Testis (tissue), 2 donors: ENCODE measurements at regions not wholly inside any gene's neighbourhood (a gene's known extent, or its start where the extent isn't known, plus 50 kb on each side); places are given as distances from the start of the nearest gene placed in this dataset.
"Not testable (repeated sequence)": the region's sequence is repeated elsewhere in the genome, so short reads cannot be mapped to it uniquely, and the experiment has no call there.

Experiments used
- DNase-seq: peaks from one replicate; pipeline ENCODE4 v3.0.0-alpha.2; 2019
- H3K27ac ChIP-seq, 2 donors: fragments of 200-600 bp; sonication (generic); one replicate each; pipeline ENCODE4 v1.5.1; 2019
- H3K27me3 ChIP-seq: fragments of 200-600 bp; sonication (generic); one replicate; pipeline ENCODE4 v1.5.1; 2019
- H3K36me3 ChIP-seq: fragments of 200-600 bp; sonication (generic); one replicate; pipeline ENCODE4 v1.5.1; 2017; ENCODE audit warnings: low read depth; ENCODE audit errors: missing control alignments
- H3K4me1 ChIP-seq: fragments of 200-600 bp; sonication (generic); one replicate; pipeline ENCODE4 v1.5.1; 2019
- H3K4me3 ChIP-seq, 2 donors: fragments of 200-600 bp; sonication (generic); one replicate each; pipeline ENCODE4 v1.5.1; 2017 to 2019
- H3K9me3 ChIP-seq: fragments of 200-600 bp; sonication (generic); one replicate; pipeline ENCODE4 v1.5.1; 2017
- CTCF ChIP-seq, 3 experiments: fragments of 450-650 bp in 2 of 3; fragments of 200-600 bp in 1 of 3; sonication (generic) in 1 of 3; IDR thresholded peaks; one replicate each; pipeline ENCODE4 v1.5.1; 2016 to 2019; ENCODE audit warnings: antibody characterized with exemption in 3 of 3, mild to moderate bottlenecking in 2 of 3, moderate library complexity in 1 of 3
- POLR2A ChIP-seq: fragments of 450-650 bp; IDR thresholded peaks from one replicate; pipeline ENCODE4 v1.6.1; 2017; ENCODE audit warnings: antibody characterized with exemption, mild to moderate bottlenecking, moderate library complexity
- WGBS, 2 donors: methylation state at CpG; one replicate each; pipeline ENCODE4 v1.1.5; 2018; 5-methylcytosine and 5-hydroxymethylcytosine counted together
- intact Hi-C: fragments of 100-400 bp; cut with DNase I; formaldehyde crosslinking; loops from one replicate; pipeline ENCODE4 v1.15.1; 2023; ENCODE audit warnings: low total_unique reads

- DNase-seq: peak; percentile 66
- intact Hi-C loops: no loop called here
- 25 to 50% methylated on average over 1 of the region's 1 CpG for WGBS, 2 donors
- Histone ChIP-seq H3K27me3 (no peaks in the 10 kb centered on the region), H3K4me1 (peaks cover 12% of the 10 kb centered on the region), H3K4me3 (no peak overlapping the region), H3K9me3 (no peaks in the 10 kb centered on the region), H3K36me3 (no peaks in the 10 kb centered on the region), H3K27ac (no peak overlapping the region)
- TF ChIP-seq POLR2A (no peak), CTCF (IDR thresholded peaks at IDR 0.05) (no peak)
These were observed 174.6 kb downstream of the FAM174A start for GRCh38 chr5:100709771-100710170.

GRCh38 chr5:100714780-100715179, 179.6 kb downstream of the FAM174A start:
- H3K36me3 ChIP-seq, H3K4me3 ChIP-seq, intact Hi-C loops, H3K27ac ChIP-seq, DNase-seq, H3K27me3 ChIP-seq, H3K9me3 ChIP-seq, H3K4me1 ChIP-seq: not testable (repeated sequence)
- 74 to 87% methylated on average over 2 of the region's 2 CpGs for WGBS, 2 donors

GRCh38 chr5:100722657-100723056, 180.4 kb downstream of the ST8SIA4 start:
- no peaks in the 10 kb centered on the region for H3K9me3 ChIP-seq
- H3K4me1 ChIP-seq: no peaks in the 10 kb centered on the region
- no peaks in the 10 kb centered on the region for H3K27me3 ChIP-seq
- H3K36me3 ChIP-seq: no peaks in the 10 kb centered on the region
- TF ChIP-seq POLR2A: no peak
- intact Hi-C loops: no loop called here
- DNase-seq: no peak
- no peak overlapping the region for H3K4me3 ChIP-seq
- H3K27ac ChIP-seq: no peak overlapping the region

GRCh38 chr5:100723229-100723628, 179.9 kb downstream of the ST8SIA4 start:
- no peaks in the 10 kb centered on the region for H3K36me3 ChIP-seq
- no peak overlapping the region for H3K27ac ChIP-seq
- H3K27me3 ChIP-seq: no peaks in the 10 kb centered on the region
- no peak for DNase-seq
- no peak overlapping the region for H3K4me3 ChIP-seq
- TF ChIP-seq CTCF (IDR thresholded peaks at IDR 0.05): no peak
- TF ChIP-seq POLR2A: no peak
- H3K9me3 ChIP-seq: no peaks in the 10 kb centered on the region
- no peaks in the 10 kb centered on the region for H3K4me1 ChIP-seq
- intact Hi-C loops: no loop called here

GRCh38 chr5:100726116-100726515, 177.0 kb downstream of the ST8SIA4 start:
- Histone ChIP-seq H3K4me3 (no peak overlapping the region), H3K36me3 (no peaks in the 10 kb centered on the region), H3K4me1 (no peaks in the 10 kb centered on the region), H3K27ac (no peak overlapping the region), H3K9me3 (no peaks in the 10 kb centered on the region), H3K27me3 (no peaks in the 10 kb centered on the region)
- intact Hi-C loops: no loop called here
- 89 to 91% methylated on average over 2 of the region's 2 CpGs for WGBS, 2 donors
- no peak for DNase-seq
- TF ChIP-seq POLR2A (no peak), CTCF (IDR thresholded peaks at IDR 0.05) (no peak)

GRCh38 chr5:100731768-100732167, 171.3 kb downstream of the ST8SIA4 start:
- no peaks in the 10 kb centered on the region for H3K9me3 ChIP-seq
- no peak for TF ChIP-seq POLR2A
- no peak for TF ChIP-seq CTCF (IDR thresholded peaks at IDR 0.05)
- H3K27ac ChIP-seq: no peak overlapping the region
- no peaks in the 10 kb centered on the region for H3K4me1 ChIP-seq
- no peaks in the 10 kb centered on the region for H3K36me3 ChIP-seq
- no peaks in the 10 kb centered on the region for H3K27me3 ChIP-seq
- DNase-seq: no peak
- intact Hi-C loops: no loop called here
- no peak overlapping the region for H3K4me3 ChIP-seq
- WGBS, 2 donors: 64 to 65% methylated on average over 6 of the region's 6 CpGs
